ENCODE measurements at regions not wholly inside any gene's neighbourhood (a gene's known extent, or its start where the extent isn't known, plus 50 kb on each side); places are given as distances from the start of the nearest gene placed in this dataset.
"Not testable (repeated sequence)": the region's sequence is repeated elsewhere in the genome, so short reads cannot be mapped to it uniquely, and the experiment has no call there.

- DNase-seq, result no peak
Observed at GRCh38 chr13:109428146-109428545, 358.2 kb downstream of the IRS2 start.

GRCh38 chr13:109427695-109428094 lies 358.7 kb downstream of the IRS2 start:
- DNase-seq, result no peak

GRCh38 chr13:109427148-109427547 lies 359.2 kb downstream of the IRS2 start:
- DNase-seq, result no peak

- DNase-seq, result no peak
Observed at GRCh38 chr13:109426690-109426990, 359.7 kb downstream of the IRS2 start.

- DNase-seq, result no peak
Observed at GRCh38 chr13:109425821-109426689, 360.3 kb downstream of the IRS2 start.

- DNase-seq, result no peak
Observed at GRCh38 chr13:109422161-109422560, 364.2 kb downstream of the IRS2 start.

GRCh38 chr13:109419896-109420295 lies 366.5 kb downstream of the IRS2 start:
- no peak for DNase-seq

GRCh38 chr13:109418111-109418510 lies 368.3 kb downstream of the IRS2 start:
- DNase-seq, result no peak

GRCh38 chr13:109416001-109416400 lies 370.4 kb downstream of the IRS2 start:
- DNase-seq, result no peak

GRCh38 chr13:109415057-109415456 lies 371.3 kb downstream of the IRS2 start:
- no peak for DNase-seq

GRCh38 chr13:109412283-109412901 lies 374.0 kb downstream of the IRS2 start:
- no peak for DNase-seq

- no peak for DNase-seq
Observed at GRCh38 chr13:109410868-109411267, 375.5 kb downstream of the IRS2 start.

- DNase-seq, result no peak
Observed at GRCh38 chr13:109408591-109409382, 377.6 kb downstream of the IRS2 start.

GRCh38 chr13:109406376-109406992 lies 379.9 kb downstream of the IRS2 start:
- DNase-seq, result no peak

- no peak for DNase-seq
Observed at GRCh38 chr13:109403012-109403421, 383.4 kb downstream of the IRS2 start.

GRCh38 chr13:109401891-109402290 lies 384.5 kb downstream of the IRS2 start:
- no peak for DNase-seq

GRCh38 chr13:109401307-109401706 lies 385.1 kb downstream of the IRS2 start:
- no peak for DNase-seq

- no peak for DNase-seq
Observed at GRCh38 chr13:109400624-109401257, 385.6 kb downstream of the IRS2 start.

- DNase-seq, result no peak
Observed at GRCh38 chr13:109400209-109400608, 386.2 kb downstream of the IRS2 start.

GRCh38 chr13:109398071-109398470 lies 388.3 kb downstream of the IRS2 start:
- DNase-seq, result not testable (repeated sequence)

- DNase-seq, result no peak
Observed at GRCh38 chr13:109397285-109397684, 389.1 kb downstream of the IRS2 start.

- DNase-seq, result no peak
Observed at GRCh38 chr13:109396266-109396665, 390.1 kb downstream of the IRS2 start.

- DNase-seq, result no peak
Observed at GRCh38 chr13:109395014-109395413, 391.4 kb downstream of the IRS2 start.

All from T-helper 1 cell (primary cell).